ENCODE measurements at regions not wholly inside any gene's neighbourhood (a gene's known extent, or its start where the extent isn't known, plus 50 kb on each side); places are given as distances from the start of the nearest gene placed in this dataset.

- no peak for DNase-seq
Measured at GRCh38 chr2:120556911-120557310, 178.8 kb upstream of the GLI2 start.

- no peak for DNase-seq
Measured at GRCh38 chr2:120558847-120559246, 176.8 kb upstream of the GLI2 start.

DNA sequence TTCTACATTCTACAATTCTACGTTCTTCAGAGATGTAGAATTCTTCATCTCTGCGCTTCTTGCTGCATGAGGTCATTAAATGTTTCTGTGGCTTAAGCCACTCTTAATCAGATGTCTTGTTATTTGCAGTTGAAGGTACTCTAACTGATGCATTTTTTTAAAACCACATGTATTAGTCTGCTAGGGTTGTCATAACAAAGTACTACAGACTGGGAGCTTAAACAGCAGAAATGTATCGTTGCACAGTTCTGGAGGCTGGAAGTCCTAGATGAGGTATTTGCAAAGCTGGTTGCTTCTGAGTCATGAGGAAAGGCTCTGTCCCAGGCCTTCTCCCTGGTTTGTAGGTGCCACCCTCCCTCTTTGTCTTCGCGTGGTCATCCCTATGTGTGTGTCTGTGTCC is 176.3 kb upstream of the GLI2 start:
- DNase-seq: peak in 1 of 2 experiments; percentile 11

DNA sequence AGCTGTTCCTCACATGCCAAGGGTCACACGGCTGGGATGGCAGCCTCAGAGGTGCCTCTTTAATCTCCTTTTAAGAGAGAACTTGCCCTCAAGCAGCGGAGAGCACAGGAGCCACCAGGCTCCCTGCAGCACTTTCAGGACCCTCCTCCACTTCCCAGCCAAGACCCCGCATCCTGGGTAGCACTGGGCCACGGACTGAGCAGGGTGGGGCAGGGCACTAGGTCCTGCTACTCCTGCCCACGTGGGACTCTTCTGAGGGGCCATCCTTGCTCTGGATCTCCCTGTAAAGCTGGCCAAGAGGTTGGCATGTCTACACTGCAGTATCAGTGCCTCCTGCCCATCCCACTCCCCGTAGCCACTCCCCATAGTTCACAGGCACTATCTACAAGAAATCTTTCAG is 175.3 kb upstream of the GLI2 start:
- no peak for DNase-seq

- no peak for DNase-seq
Measured at GRCh38 chr2:120561379-120562035, 174.2 kb upstream of the GLI2 start.

GRCh38 chr2:120562218-120563005 is 173.3 kb upstream of the GLI2 start:
- DNase-seq: no peak

DNA sequence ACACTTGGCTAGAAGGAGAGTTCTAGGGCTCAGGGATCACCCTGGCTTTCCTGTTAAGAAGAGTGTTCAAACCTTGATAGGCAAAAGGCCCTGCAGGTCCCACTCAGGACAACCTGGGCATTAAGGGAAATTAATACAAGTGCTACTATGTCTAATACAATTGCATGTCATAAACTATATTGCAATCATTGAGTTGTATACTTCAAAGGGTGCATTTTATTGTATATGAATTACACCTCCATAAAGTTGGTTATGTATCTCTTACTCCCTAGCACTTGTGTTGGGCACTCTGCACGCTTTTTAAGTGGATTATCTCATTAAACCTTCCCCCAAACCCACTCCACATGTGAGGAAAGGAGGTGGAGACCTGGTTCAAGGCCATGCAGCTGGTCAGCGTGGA is 172.1 kb upstream of the GLI2 start:
- DNase-seq: no peak

GRCh38 chr2:120564213-120565094 is 171.2 kb upstream of the GLI2 start:
- DNase-seq: no peak

GRCh38 chr2:120565095-120565460 is 170.6 kb upstream of the GLI2 start:
- no peak for DNase-seq

DNA sequence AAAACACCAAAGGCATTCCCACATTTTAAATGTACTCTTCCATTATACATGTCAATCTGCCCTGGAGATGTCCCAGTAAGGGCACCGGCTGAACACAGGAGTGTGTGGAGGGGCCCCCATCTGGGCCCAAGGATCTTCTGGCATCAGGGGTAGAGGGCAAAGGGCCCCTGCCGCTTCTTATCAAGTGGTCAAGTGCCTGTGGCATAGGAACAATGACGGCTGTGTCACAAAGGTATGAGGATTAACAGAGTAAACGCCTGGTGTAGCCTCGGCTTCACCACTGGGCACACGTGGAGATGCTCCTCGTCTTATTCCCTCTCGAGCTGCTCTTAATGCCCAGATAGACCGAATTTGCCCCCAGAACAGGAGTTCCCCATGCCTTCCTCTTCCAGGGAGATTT is 169.7 kb upstream of the GLI2 start:
- no peak for DNase-seq

DNA sequence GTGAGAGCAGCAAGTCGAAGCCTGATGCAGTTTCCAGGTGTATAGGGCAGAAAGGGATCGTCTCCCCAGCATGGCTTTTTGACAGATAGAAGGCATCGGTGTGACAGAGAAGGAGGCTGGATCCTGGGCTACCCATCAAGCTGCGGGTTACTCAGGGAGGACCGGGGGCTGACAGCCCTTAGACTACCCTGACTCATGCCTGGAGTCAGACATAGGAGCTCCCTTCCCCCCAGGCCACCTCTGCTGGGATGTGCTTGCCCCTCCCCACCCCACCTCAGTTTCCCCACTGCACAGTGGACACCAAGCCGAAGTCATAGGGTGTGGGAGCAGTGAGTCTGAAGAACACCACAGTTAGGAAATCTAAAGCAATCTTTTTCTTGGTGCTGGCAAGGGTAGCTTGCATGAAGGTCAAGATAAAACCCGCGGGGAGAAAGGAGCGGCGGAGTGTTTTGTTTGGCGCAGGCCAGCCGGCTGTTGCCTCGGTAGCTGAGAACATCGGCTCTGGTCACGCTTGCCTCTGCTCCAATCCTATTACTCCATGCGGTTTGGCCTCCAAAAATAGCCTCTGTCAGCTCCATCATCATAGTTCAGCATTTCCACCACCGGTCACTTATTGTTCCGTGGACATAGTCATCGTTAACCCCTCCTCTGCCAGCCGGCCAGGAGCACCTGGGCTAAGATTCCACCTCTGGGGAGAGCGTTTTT is 169.2 kb upstream of the GLI2 start:
- DNase-seq: no peak

DNA sequence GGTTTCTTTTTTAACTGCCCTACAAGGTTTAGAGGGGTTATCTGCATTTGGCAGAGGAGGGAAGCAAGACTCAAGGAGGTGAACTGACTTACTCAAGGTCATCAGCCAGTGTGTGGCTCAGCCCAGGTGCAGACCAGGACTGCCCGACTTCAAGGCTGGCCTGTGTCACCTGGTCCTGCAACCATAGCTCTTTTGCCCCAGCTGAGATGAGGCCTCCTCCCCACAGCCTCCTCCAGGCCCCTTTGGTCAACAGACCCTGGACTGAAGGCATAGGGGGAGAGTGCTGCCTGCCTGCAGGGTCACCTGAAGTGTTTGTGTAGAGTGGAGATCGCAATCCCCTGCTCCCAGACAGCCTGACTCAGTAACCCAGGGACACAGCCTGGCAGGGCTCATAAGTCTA is 168.5 kb upstream of the GLI2 start:
- DNase-seq: no peak

- DNase-seq: no peak
Measured at GRCh38 chr2:120568089-120568974, 167.3 kb upstream of the GLI2 start.

DNA sequence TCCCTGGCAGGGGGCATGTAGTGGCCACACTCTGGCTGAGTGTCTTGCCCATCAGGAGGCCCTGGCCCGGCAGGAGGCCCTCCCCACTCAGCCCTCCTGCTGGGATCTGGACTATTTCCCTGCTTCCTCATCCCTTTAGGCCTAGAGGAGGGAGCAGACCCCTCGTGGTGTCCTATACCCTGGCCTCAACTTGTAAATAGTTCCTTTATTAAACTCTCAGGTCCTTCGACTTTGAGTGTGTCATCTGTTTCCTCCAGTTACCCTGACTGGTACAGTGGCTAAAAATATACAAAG is 166.7 kb upstream of the GLI2 start:
- no peak for DNase-seq

DNA sequence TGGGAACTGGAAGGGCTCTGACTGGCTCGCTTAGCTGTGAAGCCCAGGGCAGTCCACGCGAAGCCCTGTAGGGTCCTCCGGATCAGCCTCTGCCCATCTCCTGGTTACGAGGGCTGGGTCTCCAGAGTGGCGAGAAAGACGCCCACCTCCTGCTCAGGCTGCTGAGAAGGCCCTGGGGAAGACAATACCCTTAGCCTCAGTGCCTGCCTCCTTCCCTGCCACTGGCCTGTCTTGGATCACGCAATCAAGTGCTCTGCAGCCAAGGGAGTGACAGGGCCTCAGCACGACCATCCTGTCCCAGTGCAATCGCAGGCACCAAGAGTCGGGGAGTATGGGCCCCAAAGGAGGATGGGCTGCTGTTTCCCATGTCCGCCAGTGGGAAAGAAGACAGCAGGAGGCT is 165.7 kb upstream of the GLI2 start:
- no peak for DNase-seq

GRCh38 chr2:120570546-120570945 is 165.1 kb upstream of the GLI2 start:
- no peak for DNase-seq

DNA sequence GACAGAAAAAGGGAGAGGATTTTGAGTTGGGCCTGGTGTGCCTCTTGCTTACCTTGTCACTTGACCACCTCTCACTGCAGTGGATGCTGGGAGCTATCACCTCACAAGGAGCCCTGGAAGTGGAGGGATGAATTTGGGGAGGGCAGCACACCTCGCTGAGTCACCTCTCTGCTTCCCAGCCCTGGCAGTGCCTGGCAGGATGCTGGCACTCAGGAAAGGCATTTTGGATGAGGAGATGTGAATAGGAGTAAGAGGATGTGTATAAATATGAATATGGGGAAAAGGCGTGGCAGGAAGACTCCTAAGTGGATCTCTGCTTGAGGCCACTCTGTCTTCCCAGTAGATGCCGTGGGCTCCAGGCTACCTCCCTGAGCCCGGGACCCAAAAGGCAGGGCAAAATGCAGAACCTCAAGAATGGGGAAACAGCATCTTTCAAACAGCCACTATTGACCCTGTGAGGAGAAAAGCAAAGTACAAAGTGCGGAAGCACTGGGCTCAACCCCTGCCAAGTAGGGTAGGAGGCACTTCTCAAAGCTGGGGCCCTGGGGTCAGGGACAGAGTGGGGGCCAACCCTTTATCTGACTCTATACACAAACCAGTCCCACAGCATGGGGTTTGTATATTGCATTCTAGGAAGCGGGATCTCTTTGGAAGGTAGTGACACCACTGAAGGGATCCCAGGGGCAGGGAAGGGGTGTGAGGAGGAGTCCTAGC is 164.5 kb upstream of the GLI2 start:
- DNase-seq: no peak

GRCh38 chr2:120572226-120572625 is 163.4 kb upstream of the GLI2 start:
- no peak for DNase-seq

DNA sequence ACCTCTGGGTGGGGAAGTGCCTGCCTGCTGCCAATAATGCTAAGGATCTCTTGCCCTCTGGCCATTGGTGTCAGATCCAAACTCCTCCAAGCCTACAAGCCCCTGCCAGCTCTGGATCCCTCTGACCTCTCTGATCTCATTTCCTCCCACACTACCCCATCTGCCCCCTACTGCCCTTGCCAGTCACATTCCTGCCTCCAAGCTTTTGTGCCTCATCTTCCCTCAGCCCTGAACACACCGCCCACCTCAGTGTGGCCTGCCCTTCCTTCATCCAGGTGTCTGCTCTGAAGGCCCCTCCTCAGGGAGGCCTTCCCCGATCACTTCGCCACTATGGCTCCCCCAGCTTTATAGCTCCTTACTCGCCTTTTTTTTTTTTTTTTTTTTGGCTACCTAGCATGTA is 161.0 kb upstream of the GLI2 start:
- no peak for DNase-seq

DNA sequence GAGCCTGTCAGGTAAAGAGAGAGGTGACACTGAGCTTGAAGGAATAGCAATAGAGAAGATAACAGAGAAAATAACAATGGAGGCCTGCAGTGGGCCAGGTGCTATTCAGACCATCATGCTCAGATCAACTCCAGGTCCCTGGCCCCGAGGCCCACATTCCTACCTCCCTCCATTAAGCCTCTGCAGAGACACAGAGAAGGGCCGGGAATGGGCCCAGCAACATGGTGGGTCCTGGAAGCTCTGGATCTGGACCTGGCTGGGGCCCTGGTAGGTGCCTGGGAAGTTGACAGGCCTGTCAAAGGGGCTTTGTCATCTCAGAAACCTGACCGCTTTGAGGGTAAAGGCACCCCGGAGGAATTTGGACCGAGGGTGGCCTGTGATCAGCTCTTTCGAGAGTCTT is 159.7 kb upstream of the GLI2 start:
- no peak for DNase-seq

Data from SW 1271 (cell line).